Chondrocyte (in vitro differentiated cells): ENCODE measurements at regions not wholly inside any gene's neighbourhood (a gene's known extent, or its start where the extent isn't known, plus 50 kb on each side); places are given as distances from the start of the nearest gene placed in this dataset.

Experiments
- DNase-seq: peaks from one replicate; pipeline ENCODE4 v3.0.0; 2021; ENCODE audit warnings: mixed read lengths, low spot score
- H3K27ac Mint-ChIP-seq: one replicate; pipeline ENCODE4 v1.8.0; 2021; ENCODE audit warnings: mild to moderate bottlenecking, moderate library complexity, mixed read lengths; ENCODE audit not compliant: unreplicated experiment
- H3K27me3 Mint-ChIP-seq: 2 replicates; pipeline ENCODE4 v1.8.0; 2021; ENCODE audit warnings: low read depth, mixed read lengths
- H3K36me3 Mint-ChIP-seq: 2 replicates; pipeline ENCODE4 v1.8.0; 2021; ENCODE audit warnings: low read depth, mixed read lengths
- H3K4me1 Mint-ChIP-seq: 2 replicates; pipeline ENCODE4 v1.8.0; 2021; ENCODE audit warnings: low read depth, mild to moderate bottlenecking, mixed read lengths
- H3K4me3 Mint-ChIP-seq: one replicate; pipeline ENCODE4 v1.8.0; 2021; ENCODE audit warnings: mild to moderate bottlenecking, moderate library complexity, mixed read lengths; ENCODE audit not compliant: unreplicated experiment
- H3K9me3 Mint-ChIP-seq: 2 replicates; pipeline ENCODE4 v1.8.0; 2021; ENCODE audit warnings: low read depth, mixed read lengths
- TF ChIP-seq, protein P1 (sequence below): fragments of 200-600 bp; sonication (generic); IDR thresholded peaks from 2 replicates; pipeline ENCODE4 v1.5.0; 2021; ENCODE audit warnings: antibody characterized with exemption, mild to moderate bottlenecking, moderate library complexity

DNA sequence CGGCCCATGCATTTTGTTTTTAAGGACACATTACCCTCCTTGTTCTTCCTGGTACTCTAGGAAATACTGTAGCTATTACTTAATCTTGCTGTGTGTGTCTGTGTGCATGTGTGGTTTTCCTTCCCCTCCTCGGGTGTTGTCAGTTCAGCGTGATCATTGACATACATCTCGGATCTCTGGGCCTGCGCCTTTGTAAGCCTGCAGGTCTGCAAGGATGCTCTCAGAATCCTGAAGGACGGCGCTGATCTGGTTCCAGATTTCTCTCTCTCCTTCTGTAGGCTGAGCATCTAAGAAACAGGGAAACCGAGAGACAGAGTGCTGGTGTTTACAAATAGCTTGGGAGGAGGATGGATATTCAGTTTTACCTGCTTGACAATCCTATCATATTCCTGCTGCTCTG lies 100.2 kb downstream of the CYRIA start:
- TF ChIP-seq, protein P1, sequence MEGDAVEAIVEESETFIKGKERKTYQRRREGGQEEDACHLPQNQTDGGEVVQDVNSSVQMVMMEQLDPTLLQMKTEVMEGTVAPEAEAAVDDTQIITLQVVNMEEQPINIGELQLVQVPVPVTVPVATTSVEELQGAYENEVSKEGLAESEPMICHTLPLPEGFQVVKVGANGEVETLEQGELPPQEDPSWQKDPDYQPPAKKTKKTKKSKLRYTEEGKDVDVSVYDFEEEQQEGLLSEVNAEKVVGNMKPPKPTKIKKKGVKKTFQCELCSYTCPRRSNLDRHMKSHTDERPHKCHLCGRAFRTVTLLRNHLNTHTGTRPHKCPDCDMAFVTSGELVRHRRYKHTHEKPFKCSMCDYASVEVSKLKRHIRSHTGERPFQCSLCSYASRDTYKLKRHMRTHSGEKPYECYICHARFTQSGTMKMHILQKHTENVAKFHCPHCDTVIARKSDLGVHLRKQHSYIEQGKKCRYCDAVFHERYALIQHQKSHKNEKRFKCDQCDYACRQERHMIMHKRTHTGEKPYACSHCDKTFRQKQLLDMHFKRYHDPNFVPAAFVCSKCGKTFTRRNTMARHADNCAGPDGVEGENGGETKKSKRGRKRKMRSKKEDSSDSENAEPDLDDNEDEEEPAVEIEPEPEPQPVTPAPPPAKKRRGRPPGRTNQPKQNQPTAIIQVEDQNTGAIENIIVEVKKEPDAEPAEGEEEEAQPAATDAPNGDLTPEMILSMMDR: no peak
- Mint-ChIP-seq H3K4me3 (no peak overlapping the region), H3K4me1 (no peaks in the 10 kb centered on the region), H3K27me3 (no peaks in the 10 kb centered on the region), H3K27ac (no peak overlapping the region), H3K36me3 (no peaks in the 10 kb centered on the region), H3K9me3 (no peaks in the 10 kb centered on the region)
- no peak for DNase-seq

GRCh38 chr2:16561676-16562075 lies 104.0 kb downstream of the CYRIA start:
- no peaks in the 10 kb centered on the region for H3K9me3 Mint-ChIP-seq
- H3K4me1 Mint-ChIP-seq: no peaks in the 10 kb centered on the region
- no peak overlapping the region for H3K27ac Mint-ChIP-seq
- no peaks in the 10 kb centered on the region for H3K36me3 Mint-ChIP-seq
- TF ChIP-seq, protein P1: no peak
- no peak for DNase-seq
- no peaks in the 10 kb centered on the region for H3K27me3 Mint-ChIP-seq
- H3K4me3 Mint-ChIP-seq: no peak overlapping the region

DNA sequence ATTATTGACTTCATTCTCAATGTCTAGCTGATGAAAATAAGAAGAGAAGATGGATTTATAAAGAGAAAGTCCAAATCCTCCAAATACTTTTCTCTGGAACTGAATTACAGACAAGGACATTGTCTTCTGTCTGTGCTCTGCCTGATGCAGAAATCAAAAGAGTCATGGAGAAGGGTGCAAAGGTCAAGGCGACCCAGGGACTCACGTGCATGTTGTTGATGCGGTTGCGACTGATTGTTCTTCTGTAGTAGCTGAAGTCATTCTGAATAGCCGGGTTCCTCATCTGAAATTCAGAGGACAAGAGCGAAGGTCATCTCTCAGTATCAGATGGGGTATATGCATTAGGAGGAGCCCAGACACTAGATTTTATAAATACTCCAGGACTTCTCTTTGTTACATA lies 104.4 kb downstream of the CYRIA start:
- H3K36me3 Mint-ChIP-seq: no peaks in the 10 kb centered on the region
- H3K27me3 Mint-ChIP-seq: no peaks in the 10 kb centered on the region
- DNase-seq: no peak
- TF ChIP-seq, protein P1: no peak
- H3K27ac Mint-ChIP-seq: no peak overlapping the region
- no peaks in the 10 kb centered on the region for H3K9me3 Mint-ChIP-seq
- no peaks in the 10 kb centered on the region for H3K4me1 Mint-ChIP-seq
- H3K4me3 Mint-ChIP-seq: no peak overlapping the region

GRCh38 chr2:16559278-16560067 lies 106.2 kb downstream of the CYRIA start:
- no peak for DNase-seq
- Mint-ChIP-seq H3K27ac (no peak overlapping the region), H3K9me3 (no peaks in the 10 kb centered on the region), H3K27me3 (no peaks in the 10 kb centered on the region), H3K4me3 (no peak overlapping the region), H3K36me3 (no peaks in the 10 kb centered on the region), H3K4me1 (no peaks in the 10 kb centered on the region)
- TF ChIP-seq, protein P1: no peak

- Mint-ChIP-seq H3K27me3 (peaks cover 2% of the 10 kb centered on the region), H3K4me3 (no peak overlapping the region), H3K9me3 (no peaks in the 10 kb centered on the region), H3K27ac (no peak overlapping the region), H3K36me3 (no peaks in the 10 kb centered on the region), H3K4me1 (no peaks in the 10 kb centered on the region)
- TF ChIP-seq, protein P1: no peak
- no peak for DNase-seq
These were observed 111.5 kb downstream of the CYRIA start for GRCh38 chr2:16554060-16554583.
